MM.1S (cell line): ENCODE measurements at regions not wholly inside any gene's neighbourhood (a gene's known extent, or its start where the extent isn't known, plus 50 kb on each side); places are given as distances from the start of the nearest gene placed in this dataset.

Experiments used
- EZH2 ChIP-seq: fragments of 300-600 bp; sonication (generic); optimal IDR thresholded peaks from 2 replicates; pipeline ENCODE3; 2017; ENCODE audit warnings: low read depth, mild to moderate bottlenecking, antibody characterized with exemption, low read length, mixed read lengths
- EZH2phosphoT487 ChIP-seq: fragments of 300-600 bp; sonication (generic); IDR thresholded peaks from 2 replicates; pipeline ENCODE4 v1.6.1; 2018; ENCODE audit warnings: antibody characterized with exemption, low read length
- TF ChIP-seq, protein P1 (sequence below): fragments of 300-600 bp; sonication (generic); IDR thresholded peaks from 2 replicates; pipeline ENCODE4 v1.5.1; 2016; ENCODE audit warnings: antibody characterized with exemption, low read length, mixed read lengths

DNA sequence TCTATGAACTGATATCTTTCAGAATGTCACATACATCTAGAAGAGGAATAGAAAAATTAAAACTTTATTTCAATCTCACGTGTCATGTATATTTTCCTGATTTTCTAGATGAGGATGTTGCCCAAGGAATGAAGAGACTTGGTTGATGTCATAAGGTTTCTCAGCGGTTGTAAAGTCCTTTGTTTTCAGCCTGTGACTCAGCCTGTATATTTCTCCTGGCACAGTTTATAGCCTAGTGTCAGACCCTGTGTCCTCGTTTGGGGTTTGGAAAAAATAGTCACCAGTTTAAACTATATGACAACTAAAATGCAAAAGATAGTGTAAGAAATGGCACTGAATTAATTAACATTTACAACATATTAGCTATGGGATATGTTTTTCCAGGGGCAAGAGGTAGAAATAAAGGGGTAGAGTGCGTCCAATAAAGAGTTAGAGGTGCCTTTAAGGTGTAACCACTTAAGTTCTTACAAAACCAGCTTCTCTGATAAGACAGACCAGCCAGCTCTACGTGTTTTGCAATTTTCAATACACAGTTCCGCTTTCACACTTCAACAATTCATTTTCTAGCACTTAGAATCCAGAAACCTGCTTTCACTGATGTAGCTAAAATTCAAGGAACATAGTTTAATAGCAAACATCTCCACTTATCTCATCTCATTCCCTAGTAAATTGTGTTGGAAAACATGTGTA, 1432.6 kb upstream of the TENM4 start:
- TF ChIP-seq, protein P1, sequence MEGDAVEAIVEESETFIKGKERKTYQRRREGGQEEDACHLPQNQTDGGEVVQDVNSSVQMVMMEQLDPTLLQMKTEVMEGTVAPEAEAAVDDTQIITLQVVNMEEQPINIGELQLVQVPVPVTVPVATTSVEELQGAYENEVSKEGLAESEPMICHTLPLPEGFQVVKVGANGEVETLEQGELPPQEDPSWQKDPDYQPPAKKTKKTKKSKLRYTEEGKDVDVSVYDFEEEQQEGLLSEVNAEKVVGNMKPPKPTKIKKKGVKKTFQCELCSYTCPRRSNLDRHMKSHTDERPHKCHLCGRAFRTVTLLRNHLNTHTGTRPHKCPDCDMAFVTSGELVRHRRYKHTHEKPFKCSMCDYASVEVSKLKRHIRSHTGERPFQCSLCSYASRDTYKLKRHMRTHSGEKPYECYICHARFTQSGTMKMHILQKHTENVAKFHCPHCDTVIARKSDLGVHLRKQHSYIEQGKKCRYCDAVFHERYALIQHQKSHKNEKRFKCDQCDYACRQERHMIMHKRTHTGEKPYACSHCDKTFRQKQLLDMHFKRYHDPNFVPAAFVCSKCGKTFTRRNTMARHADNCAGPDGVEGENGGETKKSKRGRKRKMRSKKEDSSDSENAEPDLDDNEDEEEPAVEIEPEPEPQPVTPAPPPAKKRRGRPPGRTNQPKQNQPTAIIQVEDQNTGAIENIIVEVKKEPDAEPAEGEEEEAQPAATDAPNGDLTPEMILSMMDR, result no peak
- TF ChIP-seq EZH2phosphoT487, result no peak
- TF ChIP-seq EZH2, result no peak
